A673 (cell line): ENCODE measurements at regions not wholly inside any gene's neighbourhood (a gene's known extent, or its start where the extent isn't known, plus 50 kb on each side); places are given as distances from the start of the nearest gene placed in this dataset.

Experiments used
- BruUV-seq: library from RNA; stranded (reverse); fragments of 400-500 nt; replicated peaks from 2 replicates; lab custom pipeline; 2021; lab: Mats Ljungman, UMichigan
- CTCF ChIA-PET: fragments of 300-600 bp; sonication (Branson Sonifier 250); formaldehyde crosslinking; loops from one replicate; lab custom pipeline; 2022; ENCODE audit warnings: antibody characterized with exemption; lab: Charles Lee
- POLR2A ChIA-PET: fragments of 300-600 bp; sonication (Branson Sonifier 250); formaldehyde crosslinking; loops from one replicate; lab custom pipeline; 2022; ENCODE audit warnings: antibody characterized with exemption; ENCODE audit not compliant: low non-redundant PET; lab: Charles Lee
- DNase-seq: peaks from one replicate; pipeline ENCODE4 v3.0.0-alpha.2; 2015; ENCODE audit warnings: low spot score
- H3K27ac ChIP-seq: fragments of 200-600 bp; sonication (generic); 2 replicates; pipeline ENCODE4 v1.5.1; 2016; ENCODE audit warnings: mixed run types, low read depth, mild to moderate bottlenecking, mixed read lengths, antibody characterized with exemption, low read length; ENCODE audit not compliant: poor library complexity, severe bottlenecking
- H3K27me3 ChIP-seq: fragments of 200-600 bp; sonication (generic); replicated peaks from 2 replicates; pipeline ENCODE4 v1.6.1; 2017; ENCODE audit warnings: mixed run types, low read depth, mild to moderate bottlenecking, mixed read lengths, antibody characterized with exemption, low read length; ENCODE audit not compliant: insufficient read depth, poor library complexity
- H3K36me3 ChIP-seq: fragments of 200-600 bp; sonication (generic); 2 replicates; pipeline ENCODE4 v1.6.1; 2016; ENCODE audit warnings: mixed run types, mild to moderate bottlenecking, mixed read lengths, antibody characterized with exemption, low read length; ENCODE audit not compliant: insufficient read depth, poor library complexity, severe bottlenecking
- H3K4me1 ChIP-seq: fragments of 200-600 bp; sonication (generic); 2 replicates; pipeline ENCODE4 v1.6.1; 2017; ENCODE audit warnings: mixed run types, mild to moderate bottlenecking, mixed read lengths, antibody characterized with exemption, low read length; ENCODE audit not compliant: insufficient read depth, poor library complexity, severe bottlenecking
- H3K4me3 ChIP-seq: fragments of 200-600 bp; sonication (generic); 2 replicates; pipeline ENCODE4 v1.5.1; 2016; ENCODE audit warnings: low read depth, mixed run types, mild to moderate bottlenecking, mixed read lengths, low read length; ENCODE audit not compliant: poor library complexity, severe bottlenecking
- H3K9me3 ChIP-seq: fragments of 200-600 bp; sonication (generic); 2 replicates; pipeline ENCODE4 v1.6.1; 2016; ENCODE audit warnings: mixed run types, low read depth, mild to moderate bottlenecking, mixed read lengths, antibody characterized with exemption, low read length; ENCODE audit not compliant: poor library complexity, severe bottlenecking
- EZH2 ChIP-seq: fragments of 200-600 bp; sonication (generic); IDR thresholded peaks from 2 replicates; pipeline ENCODE4 v1.6.1; 2017; ENCODE audit warnings: borderline replicate concordance, low read depth, mild to moderate bottlenecking, mixed read lengths, antibody characterized with exemption, low read length; ENCODE audit not compliant: poor library complexity, severe bottlenecking
- intact Hi-C: fragments of 100-400 bp; cut with micrococcal nuclease; formaldehyde crosslinking; loops from one replicate; pipeline ENCODE4 v1.10.0; 2022; ENCODE audit not compliant: unreplicated experiment
- TF ChIP-seq, protein P1 (sequence below): fragments of 300-800, 200-600 bp; sonication (generic); conservative IDR thresholded peaks from 2 replicates; pipeline ENCODE4 v1.5.1; 2017; ENCODE audit warnings: low read depth, mild to moderate bottlenecking, antibody characterized with exemption, low read length, moderate library complexity, mixed read lengths

DNA sequence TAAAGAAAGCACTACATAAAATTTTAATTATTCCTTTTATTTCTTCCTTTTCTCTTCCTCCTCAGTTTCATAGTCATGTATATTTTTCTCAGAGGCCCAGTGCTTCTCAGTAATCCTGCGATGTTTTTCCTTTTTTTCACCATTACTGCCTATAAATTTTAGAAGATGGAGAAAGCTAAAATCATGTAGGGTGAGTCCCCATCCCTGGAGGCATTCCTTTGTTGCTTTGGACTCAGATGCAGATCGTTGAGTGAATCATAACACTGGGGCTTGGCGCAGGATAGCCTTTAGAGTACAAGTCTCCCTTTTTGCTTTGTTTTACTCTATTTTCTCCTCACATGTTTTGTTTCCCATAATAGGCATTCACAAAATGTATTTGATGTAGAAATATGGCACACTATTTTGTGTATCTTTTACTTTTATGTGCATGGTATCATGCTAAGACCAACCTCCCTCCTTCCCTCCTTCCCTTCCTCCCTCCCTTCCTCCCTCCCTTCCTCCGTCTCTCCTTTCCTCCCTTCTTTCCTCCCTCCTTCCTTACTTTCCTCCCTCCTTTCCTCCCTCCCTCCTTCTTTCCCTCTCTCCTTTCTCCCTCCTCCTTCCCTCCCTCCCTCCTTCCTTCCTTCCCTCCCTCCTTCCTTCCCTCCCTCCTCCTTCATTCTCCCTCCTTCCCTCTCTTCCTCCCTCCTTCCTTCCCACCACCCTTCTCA is 72.4 kb downstream of the NUDT12 start:
- Histone ChIP-seq H3K27ac (no peak overlapping the region), H3K27me3 (no peaks in the 10 kb centered on the region), H3K4me3 (no peak overlapping the region), H3K9me3 (peaks cover 5% of the 10 kb centered on the region), H3K36me3 (no peaks in the 10 kb centered on the region), H3K4me1 (no peaks in the 10 kb centered on the region)
- TF ChIP-seq, protein P1, sequence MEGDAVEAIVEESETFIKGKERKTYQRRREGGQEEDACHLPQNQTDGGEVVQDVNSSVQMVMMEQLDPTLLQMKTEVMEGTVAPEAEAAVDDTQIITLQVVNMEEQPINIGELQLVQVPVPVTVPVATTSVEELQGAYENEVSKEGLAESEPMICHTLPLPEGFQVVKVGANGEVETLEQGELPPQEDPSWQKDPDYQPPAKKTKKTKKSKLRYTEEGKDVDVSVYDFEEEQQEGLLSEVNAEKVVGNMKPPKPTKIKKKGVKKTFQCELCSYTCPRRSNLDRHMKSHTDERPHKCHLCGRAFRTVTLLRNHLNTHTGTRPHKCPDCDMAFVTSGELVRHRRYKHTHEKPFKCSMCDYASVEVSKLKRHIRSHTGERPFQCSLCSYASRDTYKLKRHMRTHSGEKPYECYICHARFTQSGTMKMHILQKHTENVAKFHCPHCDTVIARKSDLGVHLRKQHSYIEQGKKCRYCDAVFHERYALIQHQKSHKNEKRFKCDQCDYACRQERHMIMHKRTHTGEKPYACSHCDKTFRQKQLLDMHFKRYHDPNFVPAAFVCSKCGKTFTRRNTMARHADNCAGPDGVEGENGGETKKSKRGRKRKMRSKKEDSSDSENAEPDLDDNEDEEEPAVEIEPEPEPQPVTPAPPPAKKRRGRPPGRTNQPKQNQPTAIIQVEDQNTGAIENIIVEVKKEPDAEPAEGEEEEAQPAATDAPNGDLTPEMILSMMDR = no peak
- TF ChIP-seq EZH2 = no peak
- intact Hi-C loops = no loop called here
- DNase-seq = no peak
- ChIA-PET POLR2A (no interaction called here), CTCF (no interaction called here)
- BruUV-seq = no TSS peak

DNA sequence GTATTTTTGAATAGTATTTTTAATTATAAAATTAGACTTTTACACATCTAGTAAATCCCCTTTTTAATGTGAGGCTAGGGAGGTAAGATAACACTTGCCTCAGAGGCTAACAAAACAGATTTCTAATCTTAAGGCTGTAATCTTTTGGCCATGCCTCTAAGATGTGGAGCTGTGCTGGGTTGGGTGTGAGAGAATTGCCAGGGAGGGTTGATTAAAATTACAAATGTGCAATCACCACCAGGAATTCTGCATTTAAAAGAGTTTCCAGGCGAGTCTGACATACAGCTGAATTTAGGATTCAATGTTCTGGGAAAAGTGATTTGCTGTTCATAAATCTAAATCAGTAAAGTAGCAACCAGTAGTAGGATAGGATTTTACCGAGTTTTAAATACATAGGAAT is 73.3 kb downstream of the NUDT12 start:
- no peaks in the 10 kb centered on the region for H3K27me3 ChIP-seq
- no peak overlapping the region for H3K27ac ChIP-seq
- no peak for TF ChIP-seq EZH2
- TF ChIP-seq, protein P1 = no peak
- peaks cover 2% of the 10 kb centered on the region for H3K9me3 ChIP-seq
- ChIA-PET CTCF (no interaction called here), POLR2A (no interaction called here)
- intact Hi-C loops = no loop called here
- no peak overlapping the region for H3K4me3 ChIP-seq
- H3K36me3 ChIP-seq = no peaks in the 10 kb centered on the region
- DNase-seq = no peak
- no peaks in the 10 kb centered on the region for H3K4me1 ChIP-seq
- BruUV-seq = no TSS peak

DNA sequence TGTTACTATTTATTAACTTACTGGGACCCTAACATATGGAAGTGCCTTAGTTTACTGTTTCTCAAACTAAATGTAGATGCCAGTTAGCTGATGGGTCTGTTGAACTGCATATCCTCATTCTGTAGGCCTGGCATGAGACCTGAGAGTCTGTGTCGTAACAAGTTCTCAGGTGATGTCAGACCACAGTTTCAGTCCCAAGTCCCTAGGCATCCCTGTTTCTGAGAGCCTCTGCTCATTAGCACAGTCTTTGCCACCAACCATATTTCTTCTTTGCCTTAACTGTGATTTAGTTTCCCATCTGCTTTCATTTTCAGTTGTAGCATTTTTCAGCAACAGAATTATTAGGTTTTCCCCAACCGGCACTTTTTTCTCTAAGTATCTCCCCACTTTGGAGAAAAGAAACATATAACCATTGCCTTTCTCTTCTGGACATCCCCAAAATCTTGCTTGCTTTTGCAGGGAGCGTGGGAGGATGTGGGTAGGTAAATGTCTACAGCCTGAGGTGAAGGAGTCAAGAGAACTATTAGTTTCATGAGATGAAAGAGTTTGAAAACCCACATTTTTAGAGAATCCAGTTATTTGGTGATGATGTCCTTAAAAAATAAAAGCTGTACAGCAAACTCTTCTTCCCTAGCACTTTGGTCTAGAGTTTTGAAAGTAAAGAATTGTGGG is 74.6 kb downstream of the NUDT12 start:
- DNase-seq = no peak
- intact Hi-C loops = no loop called here
- H3K4me3 ChIP-seq = no peak overlapping the region
- ChIA-PET CTCF (no interaction called here), POLR2A (no interaction called here)
- H3K27ac ChIP-seq = no peak overlapping the region
- no TSS peak for BruUV-seq
- H3K27me3 ChIP-seq = no peaks in the 10 kb centered on the region
- H3K36me3 ChIP-seq = no peaks in the 10 kb centered on the region
- TF ChIP-seq, protein P1 = no peak
- no peak for TF ChIP-seq EZH2
- no peaks in the 10 kb centered on the region for H3K9me3 ChIP-seq
- H3K4me1 ChIP-seq = no peaks in the 10 kb centered on the region
